Activated CD4-positive, alpha-beta T cell treated with anti-CD3 and anti-CD28 coated beads, Interleukin-2, amount 50 U/mL, for 16 hours (primary cell): ENCODE measurements at regions not wholly inside any gene's neighbourhood (a gene's known extent, or its start where the extent isn't known, plus 50 kb on each side); places are given as distances from the start of the nearest gene placed in this dataset.
"Not testable (repeated sequence)": the region's sequence is repeated elsewhere in the genome, so short reads cannot be mapped to it uniquely, and the experiment has no call there.

Experiments
- DNase-seq: peaks from one replicate; pipeline ENCODE4 v3.0.0-alpha.2; 2020

GRCh38 chr20:20791664-20792568, 79.5 kb upstream of the RALGAPA2 start:
- DNase-seq, result no peak

GRCh38 chr20:20788308-20788707, 75.9 kb upstream of the RALGAPA2 start:
- no peak for DNase-seq

GRCh38 chr20:20786428-20786827, 74.0 kb upstream of the RALGAPA2 start:
- no peak for DNase-seq

- DNase-seq, result no peak
These were observed 72.8 kb upstream of the RALGAPA2 start for GRCh38 chr20:20785226-20785625.

GRCh38 chr20:20784450-20784849, 72.0 kb upstream of the RALGAPA2 start:
- DNase-seq, result not testable (repeated sequence)

GRCh38 chr20:20783450-20783849, 71.0 kb upstream of the RALGAPA2 start:
- no peak for DNase-seq

- DNase-seq, result no peak
These were observed 70.3 kb upstream of the RALGAPA2 start for GRCh38 chr20:20782755-20783154.

- DNase-seq, result no peak
These were observed 69.8 kb upstream of the RALGAPA2 start for GRCh38 chr20:20782231-20782630.

GRCh38 chr20:20781029-20781428, 68.6 kb upstream of the RALGAPA2 start:
- DNase-seq, result no peak

- DNase-seq, result peak; percentile 21
These were observed 67.8 kb upstream of the RALGAPA2 start for GRCh38 chr20:20780127-20780824.

- DNase-seq, result no peak
These were observed 66.2 kb upstream of the RALGAPA2 start for GRCh38 chr20:20778676-20779075.

GRCh38 chr20:20772497-20773085, 60.1 kb upstream of the RALGAPA2 start:
- no peak for DNase-seq

- no peak for DNase-seq
These were observed 55.9 kb upstream of the RALGAPA2 start for GRCh38 chr20:20768202-20768815.

GRCh38 chr20:20765696-20766365, 53.4 kb upstream of the RALGAPA2 start:
- no peak for DNase-seq

GRCh38 chr20:20763650-20764049, 51.2 kb upstream of the RALGAPA2 start:
- DNase-seq, result no peak
